ENCODE measurements at regions not wholly inside any gene's neighbourhood (a gene's known extent, or its start where the extent isn't known, plus 50 kb on each side); places are given as distances from the start of the nearest gene placed in this dataset.
A peak's percentile ranks its signal among the peaks of the same experiment; 100 is the strongest.
"Not testable (repeated sequence)": the region's sequence is repeated elsewhere in the genome, so short reads cannot be mapped to it uniquely, and the experiment has no call there.

- no peak for DNase-seq (ENCODE audit: low read depth, low spot score)
Observed at GRCh38 chr4:81314897-81315470, 100.0 kb upstream of the PRKG2 start.

GRCh38 chr4:81314196-81314896, 99.3 kb upstream of the PRKG2 start:
- peak; percentile 18 for DNase-seq (ENCODE audit: low read depth, low spot score)

- DNase-seq (ENCODE audit: low read depth, low spot score) = no peak
Observed at GRCh38 chr4:81307991-81308390, 93.0 kb upstream of the PRKG2 start.

GRCh38 chr4:81304871-81305270, 89.8 kb upstream of the PRKG2 start:
- no peak for DNase-seq (ENCODE audit: low read depth, low spot score)

GRCh38 chr4:81300352-81300751, 85.3 kb upstream of the PRKG2 start:
- DNase-seq (ENCODE audit: low read depth, low spot score) = not testable (repeated sequence)

GRCh38 chr4:81290813-81291212, 75.8 kb upstream of the PRKG2 start:
- DNase-seq (ENCODE audit: low read depth, low spot score) = no peak

- DNase-seq (ENCODE audit: low read depth, low spot score) = no peak
Observed at GRCh38 chr4:81287101-81287500, 72.1 kb upstream of the PRKG2 start.

- no peak for DNase-seq (ENCODE audit: low read depth, low spot score)
Observed at GRCh38 chr4:81282131-81282530, 67.1 kb upstream of the PRKG2 start.

GRCh38 chr4:81274460-81274859, 59.4 kb upstream of the PRKG2 start:
- no peak for DNase-seq (ENCODE audit: low read depth, low spot score)

- no peak for DNase-seq (ENCODE audit: low read depth, low spot score)
Observed at GRCh38 chr4:81272671-81273070, 57.6 kb upstream of the PRKG2 start.

Data from smooth muscle cell of the brain vasculature (primary cell).